PC-3 (cell line): ENCODE measurements at regions not wholly inside any gene's neighbourhood (a gene's known extent, or its start where the extent isn't known, plus 50 kb on each side); places are given as distances from the start of the nearest gene placed in this dataset.

Experiments
- EZH2 ChIP-seq: fragments of 300-600 bp; sonication (generic); IDR thresholded peaks from one replicate; pipeline ENCODE4 v1.6.1; 2017; ENCODE audit warnings: antibody characterized with exemption, mild to moderate bottlenecking, low read length; ENCODE audit not compliant: unreplicated experiment
- EZH2phosphoT487 ChIP-seq: fragments of 300-600 bp; sonication (generic); IDR thresholded peaks from 2 replicates; pipeline ENCODE4 v1.6.1; 2018; ENCODE audit warnings: mild to moderate bottlenecking, antibody characterized with exemption, low read length, borderline replicate concordance

- TF ChIP-seq EZH2phosphoT487 (no peak), EZH2 (no peak)
Observed at GRCh38 chr10:10515479-10516204, 502.0 kb upstream of the CELF2 start.
